Fibroblast of lung (primary cell): ENCODE measurements at regions not wholly inside any gene's neighbourhood (a gene's known extent, or its start where the extent isn't known, plus 50 kb on each side); places are given as distances from the start of the nearest gene placed in this dataset.
A peak's percentile ranks its signal among the peaks of the same experiment; 100 is the strongest.

ENCODE experiments used
- DNase-seq, 2 donors: peaks; one replicate each; pipeline versions ENCODE4 v3.0.0 to v3.0.0-alpha.2; 2010; ENCODE audit warnings: low read depth in 2 of 2
- H2AFZ ChIP-seq: 2 replicates; pipeline ENCODE4 v1.5.1; 2012; ENCODE audit warnings: low read length, control low read depth, inconsistent platforms
- H3K27ac ChIP-seq: 2 replicates; pipeline ENCODE4 v1.5.1; 2011; ENCODE audit warnings: low read length, control low read depth; ENCODE audit not compliant: insufficient read depth
- H3K27me3 ChIP-seq: 2 replicates; pipeline ENCODE4 v1.5.1; 2011; ENCODE audit warnings: mild to moderate bottlenecking, low read length; ENCODE audit not compliant: control insufficient read depth, insufficient read depth
- H3K36me3 ChIP-seq: 2 replicates; pipeline ENCODE4 v1.5.1; 2011; ENCODE audit warnings: low read length; ENCODE audit not compliant: control insufficient read depth, insufficient read depth
- H3K4me1 ChIP-seq: 2 replicates; pipeline ENCODE4 v1.5.1; 2011; ENCODE audit warnings: low read length; ENCODE audit not compliant: control insufficient read depth, insufficient read depth; ENCODE audit errors: extremely low read depth
- H3K4me2 ChIP-seq: 2 replicates; pipeline ENCODE4 v1.5.1; 2011; ENCODE audit warnings: low read length, control low read depth; ENCODE audit not compliant: insufficient read depth; ENCODE audit errors: extremely low read depth
- H3K4me3 ChIP-seq, 4 experiments: fragments of 200-600 bp in 1 of 4; sonication (generic) in 1 of 4; replicated peaks in 1 of 4; 2 replicates each; pipeline ENCODE4 v1.5.1; 2011 to 2016; ENCODE audit warnings: low read length in 4 of 4, low read depth in 3 of 4, mild to moderate bottlenecking in 3 of 4, control low read depth in 2 of 4, inconsistent platforms in 1 of 4, mixed read lengths in 1 of 4; ENCODE audit not compliant: insufficient read depth in 1 of 4; ENCODE audit errors: control extremely low read depth in 1 of 4
- H3K79me2 ChIP-seq: 2 replicates; pipeline ENCODE4 v1.5.1; 2012; ENCODE audit warnings: mild to moderate bottlenecking, low read length, inconsistent platforms; ENCODE audit not compliant: control insufficient read depth, insufficient read depth
- H3K9ac ChIP-seq: 2 replicates; pipeline ENCODE4 v1.5.1; 2011; ENCODE audit warnings: mild to moderate bottlenecking, low read length, control low read depth; ENCODE audit not compliant: insufficient read depth
- H3K9me3 ChIP-seq: 2 replicates; pipeline ENCODE4 v1.5.1; 2012; ENCODE audit warnings: low read depth, low read length; ENCODE audit not compliant: control insufficient read depth, insufficient read depth
- H4K20me1 ChIP-seq: 2 replicates; pipeline ENCODE4 v1.5.1; 2011; ENCODE audit warnings: low read length; ENCODE audit not compliant: control insufficient read depth, insufficient read depth; ENCODE audit errors: extremely low read depth
- CTCF ChIP-seq, 2 donors: IDR thresholded peaks in 1 of 2; conservative IDR thresholded peaks in 1 of 2; 1 replicate in 1 of 2; 2 replicates in 1 of 2; pipeline ENCODE4 v1.5.1; 2011 to 2012; ENCODE audit warnings: low read length in 2 of 2, control low read depth in 1 of 2, inconsistent platforms in 1 of 2, low read depth in 1 of 2, mild to moderate bottlenecking in 1 of 2
- EZH2 ChIP-seq: IDR thresholded peaks from 2 replicates; pipeline ENCODE4 v1.5.1; 2012; ENCODE audit warnings: low read length, control low read depth, mild to moderate bottlenecking; ENCODE audit errors: missing control alignments

GRCh38 chr10:105585171-105585570, 944.1 kb downstream of the SORCS3 start:
- Histone ChIP-seq H3K9me3 (no peaks in the 10 kb centered on the region), H3K27ac (peak overlapping the region; percentile 30), H3K4me1 (no peaks in the 10 kb centered on the region), H3K4me3 (no peak overlapping the region), H3K9ac (no peak overlapping the region), H3K36me3 (no peaks in the 10 kb centered on the region), H3K27me3 (no peaks in the 10 kb centered on the region), H4K20me1 (no peaks in the 10 kb centered on the region), H2AFZ (no peak overlapping the region), H3K4me2 (no peak overlapping the region), H3K79me2 (no peaks in the 10 kb centered on the region)
- no peak for TF ChIP-seq CTCF (conservative IDR thresholded peaks at IDR 0.05 in 1 of 2, IDR thresholded peaks at IDR 0.05 in 1 of 2; ENCODE audit: low read depth in 1 of 2, low read length in 2 of 2)
- TF ChIP-seq EZH2, result no peak
- no peak for DNase-seq

GRCh38 chr10:105579112-105579511, 938.0 kb downstream of the SORCS3 start:
- Histone ChIP-seq H3K36me3 (no peaks in the 10 kb centered on the region), H4K20me1 (no peaks in the 10 kb centered on the region), H3K9ac (no peak overlapping the region), H3K79me2 (no peaks in the 10 kb centered on the region), H3K27me3 (no peaks in the 10 kb centered on the region), H3K27ac (no peak overlapping the region), H3K4me2 (no peak overlapping the region), H2AFZ (no peak overlapping the region), H3K4me3 (no peak overlapping the region), H3K9me3 (no peaks in the 10 kb centered on the region), H3K4me1 (no peaks in the 10 kb centered on the region)
- no peak for TF ChIP-seq EZH2
- TF ChIP-seq CTCF (conservative IDR thresholded peaks at IDR 0.05 in 1 of 2, IDR thresholded peaks at IDR 0.05 in 1 of 2; ENCODE audit: low read depth in 1 of 2, low read length in 2 of 2), result no peak
- DNase-seq, result no peak

GRCh38 chr10:105577865-105578607, 936.9 kb downstream of the SORCS3 start:
- Histone ChIP-seq H2AFZ (no peak overlapping the region), H3K4me1 (no peaks in the 10 kb centered on the region), H3K4me2 (no peak overlapping the region), H3K27ac (no peak overlapping the region), H3K4me3 (no peak overlapping the region), H3K27me3 (no peaks in the 10 kb centered on the region), H3K79me2 (no peaks in the 10 kb centered on the region), H3K9me3 (no peaks in the 10 kb centered on the region), H4K20me1 (no peaks in the 10 kb centered on the region), H3K36me3 (no peaks in the 10 kb centered on the region), H3K9ac (no peak overlapping the region)
- DNase-seq, result no peak
- TF ChIP-seq EZH2 (no peak), CTCF (conservative IDR thresholded peaks at IDR 0.05 in 1 of 2, IDR thresholded peaks at IDR 0.05 in 1 of 2; ENCODE audit: low read depth in 1 of 2, low read length in 2 of 2) (no peak)
